H1 (cell line): ENCODE measurements at regions not wholly inside any gene's neighbourhood (a gene's known extent, or its start where the extent isn't known, plus 50 kb on each side); places are given as distances from the start of the nearest gene placed in this dataset.

Experiments used
- CTCF ChIA-PET: fragments of 300-600 bp; sonication (Branson Sonifier 250); formaldehyde crosslinking; loops from one replicate; lab custom pipeline; 2021; ENCODE audit not compliant: partially characterized antibody; lab: Charles Lee
- POLR2A ChIA-PET: fragments of 300-600 bp; sonication (Branson Sonifier 250); formaldehyde crosslinking; loops from one replicate; lab custom pipeline; 2021; ENCODE audit warnings: inconsistent platforms; ENCODE audit not compliant: partially characterized antibody; lab: Charles Lee
- DNase-seq, 2 experiments: peaks; one replicate each; pipeline versions ENCODE4 v3.0.0 to v3.0.0-alpha.2; 2010 to 2022; ENCODE audit warnings: low spot score in 2 of 2, low read depth in 1 of 2, mixed read lengths in 1 of 2
- FAIRE-seq: peaks from 2 replicates; lab custom pipeline; 2011; peaks lifted over from hg19 to GRCh38; lab: Jason Lieb, UNC
- H2AFZ ChIP-seq: 2 replicates; pipeline ENCODE4 v1.8.1; 2012; ENCODE audit warnings: low read length, inconsistent platforms
- H2AK5ac ChIP-seq: 2 replicates; pipeline ENCODE4 v1.6.1; 2013; ENCODE audit warnings: low read depth, low read length
- H2BK120ac ChIP-seq: replicated peaks from 2 replicates; pipeline ENCODE3; 2013; ENCODE audit warnings: low read depth, low read length, inconsistent platforms
- H2BK12ac ChIP-seq: 2 replicates; pipeline ENCODE4 v1.6.1; 2013; ENCODE audit warnings: low read depth, low read length
- H2BK15ac ChIP-seq: 2 replicates; pipeline ENCODE4 v1.6.1; 2013; ENCODE audit warnings: low read length
- H2BK20ac ChIP-seq: 2 replicates; pipeline ENCODE4 v1.6.1; 2013; ENCODE audit warnings: low read length
- H2BK5ac ChIP-seq: 2 replicates; pipeline ENCODE4 v1.6.1; 2013; ENCODE audit warnings: low read depth, low read length
- H3K14ac ChIP-seq: 2 replicates; pipeline ENCODE4 v1.6.1; 2013; ENCODE audit warnings: inconsistent platforms; ENCODE audit not compliant: insufficient read length
- H3K18ac ChIP-seq: 2 replicates; pipeline ENCODE4 v1.6.1; 2013; ENCODE audit warnings: low read length; ENCODE audit errors: extremely low read depth
- H3K23ac ChIP-seq: 2 replicates; pipeline ENCODE4 v1.6.1; 2013; ENCODE audit warnings: inconsistent platforms; ENCODE audit not compliant: insufficient read length
- H3K23me2 ChIP-seq: 2 replicates; pipeline ENCODE4 v1.6.1; 2013; ENCODE audit warnings: low read depth, low read length
- H3K27ac ChIP-seq: 2 replicates; pipeline ENCODE4 v1.6.1; 2011; ENCODE audit warnings: low read depth, low read length, inconsistent platforms
- H3K27me3 ChIP-seq, 4 experiments: replicated peaks in 1 of 4; 1 replicate in 1 of 4; 2 replicates in 3 of 4; pipeline versions ENCODE4 v1.6.1 to v1.8.1; 2011 to 2013; ENCODE audit warnings: low read length in 3 of 4, mild to moderate bottlenecking in 3 of 4, inconsistent platforms in 2 of 4, mixed read lengths in 2 of 4, moderate library complexity in 1 of 4; ENCODE audit not compliant: control insufficient read depth in 3 of 4, insufficient read depth in 3 of 4; ENCODE audit errors: extremely low read depth in 1 of 4
- H3K36me3 ChIP-seq, 4 experiments: 2 replicates each; pipeline versions ENCODE4 v1.6.1 to v1.8.1; 2011 to 2013; ENCODE audit warnings: mild to moderate bottlenecking in 4 of 4, low read length in 3 of 4, moderate library complexity in 2 of 4, control low read depth in 1 of 4, inconsistent platforms in 1 of 4; ENCODE audit not compliant: insufficient read depth in 4 of 4, control insufficient read depth in 2 of 4
- H3K4ac ChIP-seq: replicated peaks from 2 replicates; pipeline ENCODE3; 2013; ENCODE audit warnings: low read length, low read depth, mixed read lengths, inconsistent platforms; ENCODE audit not compliant: insufficient read length
- H3K4me1 ChIP-seq, 4 experiments: replicated peaks in 1 of 4; 1 replicate in 1 of 4; 2 replicates in 3 of 4; pipeline versions ENCODE4 v1.6.1 to v1.8.1; 2011 to 2013; ENCODE audit warnings: low read length in 3 of 4, inconsistent platforms in 2 of 4, mixed read lengths in 1 of 4; ENCODE audit not compliant: insufficient read depth in 4 of 4, control insufficient read depth in 3 of 4
- H3K4me2 ChIP-seq, 2 experiments: 2 replicates each; pipeline versions ENCODE4 v1.6.1 to v1.8.1; 2011 to 2013; ENCODE audit warnings: low read depth in 2 of 2, low read length in 2 of 2, control low read depth in 1 of 2, inconsistent platforms in 1 of 2, mild to moderate bottlenecking in 1 of 2; ENCODE audit not compliant: insufficient read depth in 1 of 2
- H3K4me3 ChIP-seq, 4 experiments: fragments of 200-600, 300-600 bp in 1 of 4; sonication (generic), shearing (Covaris generic), sonication (Bioruptor Twin) in 1 of 4; 2 replicates each; pipeline versions ENCODE4 v1.5.1 to v1.8.1; 2011 to 2016; ENCODE audit warnings: low read length in 4 of 4, low read depth in 3 of 4, control low read depth in 2 of 4, inconsistent platforms in 2 of 4, mild to moderate bottlenecking in 2 of 4, mixed read lengths in 1 of 4, moderate library complexity in 1 of 4; ENCODE audit not compliant: insufficient read depth in 2 of 4; ENCODE audit errors: extremely low read depth in 1 of 4
- H3K56ac ChIP-seq: replicated peaks from 2 replicates; pipeline ENCODE3; 2013; ENCODE audit warnings: low read depth, mild to moderate bottlenecking, mixed read lengths, low read length, inconsistent platforms; ENCODE audit not compliant: insufficient read length
- H3K79me1 ChIP-seq: 2 replicates; pipeline ENCODE4 v1.6.1; 2013; ENCODE audit warnings: low read depth, low read length, control low read depth
- H3K79me2 ChIP-seq, 2 experiments: 2 replicates each; pipeline versions ENCODE4 v1.6.1 to v1.8.1; 2012 to 2013; ENCODE audit warnings: low read length in 2 of 2, mild to moderate bottlenecking in 2 of 2, inconsistent platforms in 1 of 2; ENCODE audit not compliant: insufficient read depth in 2 of 2, control insufficient read depth in 1 of 2
- H3K9ac ChIP-seq, 4 experiments: replicated peaks in 1 of 4; 1 replicate in 1 of 4; 2 replicates in 3 of 4; pipeline versions ENCODE4 v1.6.1 to v1.8.1; 2011 to 2013; ENCODE audit warnings: low read depth in 3 of 4, low read length in 3 of 4, control low read depth in 2 of 4, mild to moderate bottlenecking in 2 of 4, moderate library complexity in 2 of 4, inconsistent platforms in 1 of 4; ENCODE audit errors: extremely low read depth in 1 of 4
- H3K9me3 ChIP-seq, 2 experiments: 2 replicates each; pipeline versions ENCODE4 v1.6.1 to v1.8.1; 2012 to 2013; ENCODE audit warnings: mild to moderate bottlenecking in 2 of 2, moderate library complexity in 2 of 2, control low read depth in 1 of 2, inconsistent platforms in 1 of 2, low read depth in 1 of 2, low read length in 1 of 2, mixed read lengths in 1 of 2; ENCODE audit not compliant: insufficient read depth in 2 of 2
- H4K20me1 ChIP-seq, 2 experiments: replicated peaks in 1 of 2; 2 replicates each; pipeline versions ENCODE3 to v1.8.1; 2011 to 2013; ENCODE audit warnings: inconsistent platforms in 2 of 2, low read length in 2 of 2, mild to moderate bottlenecking in 1 of 2; ENCODE audit not compliant: insufficient read depth in 2 of 2, control insufficient read depth in 1 of 2
- H4K5ac ChIP-seq: 2 replicates; pipeline ENCODE4 v1.6.1; 2013; ENCODE audit warnings: low read length, low read depth, mixed read lengths, inconsistent platforms; ENCODE audit not compliant: insufficient read length
- H4K8ac ChIP-seq: 2 replicates; pipeline ENCODE4 v1.8.0; 2013; ENCODE audit warnings: mild to moderate bottlenecking, moderate library complexity, low read length, inconsistent platforms; ENCODE audit not compliant: insufficient read depth; ENCODE audit errors: extremely low read depth
- H4K91ac ChIP-seq: replicated peaks from 2 replicates; pipeline ENCODE3; 2013; ENCODE audit warnings: low read length, mixed read lengths, inconsistent platforms; ENCODE audit not compliant: insufficient read length
- CBX5 ChIP-seq: fragments of 300-800, 300-1000 bp; sonication (generic); IDR thresholded peaks from 2 replicates; pipeline ENCODE4 v1.7.1; 2016; ENCODE audit warnings: antibody characterized with exemption, low read length, low read depth
- WGBS, 2 experiments: shearing (Covaris generic) in 1 of 2; methylation state at CpG; one replicate each; pipeline versions ENCODE4 v1.1.6 to v1.1.7; 2013 to 2015; ENCODE audit warnings: low lambda C conversion rate in 2 of 2, mixed read lengths in 2 of 2, inconsistent platforms in 1 of 2, low coverage in 1 of 2, missing lambda C conversion rate in 1 of 2; ENCODE audit not compliant: insufficient replicate concordance in 2 of 2, insufficient coverage in 1 of 2, insufficient read length in 1 of 2; ENCODE audit errors: extremely low coverage in 1 of 2, missing lambda C conversion rate in 1 of 2; 5-methylcytosine and 5-hydroxymethylcytosine counted together
- TF ChIP-seq, protein P1 (sequence below): IDR thresholded peaks from 2 replicates; pipeline ENCODE4 v1.6.1; 2012; ENCODE audit warnings: inconsistent platforms

DNA sequence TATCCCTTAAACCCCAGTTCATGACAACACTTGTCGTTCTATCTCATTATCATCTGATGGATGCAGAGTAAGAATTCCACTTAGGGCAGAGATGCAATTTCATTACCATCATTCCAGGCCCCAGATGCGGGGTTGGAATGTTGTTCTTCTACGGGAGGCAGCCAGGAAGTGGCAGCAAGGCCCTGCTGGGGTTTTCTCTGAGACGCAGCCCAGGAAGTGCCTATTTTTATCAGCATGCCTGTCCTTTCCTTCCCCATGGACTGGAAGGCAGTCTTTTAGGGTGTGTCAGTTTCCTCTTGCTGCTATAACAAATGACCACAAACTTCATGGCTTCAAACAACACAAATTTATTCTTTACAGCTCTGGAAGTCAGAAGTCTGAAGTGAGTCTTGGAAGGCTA, 246.6 kb upstream of the DYNLRB2 start:
- TF ChIP-seq CBX5 = no peak
- TF ChIP-seq, protein P1, sequence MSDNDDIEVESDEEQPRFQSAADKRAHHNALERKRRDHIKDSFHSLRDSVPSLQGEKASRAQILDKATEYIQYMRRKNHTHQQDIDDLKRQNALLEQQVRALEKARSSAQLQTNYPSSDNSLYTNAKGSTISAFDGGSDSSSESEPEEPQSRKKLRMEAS = no peak
- FAIRE-seq (no peak), DNase-seq (no peak)
- no peaks in the 10 kb centered on the region for H3K9me3 ChIP-seq
- H2BK20ac ChIP-seq = no peak overlapping the region
- no peak overlapping the region for H2AK5ac ChIP-seq
- no peak overlapping the region for H3K27ac ChIP-seq
- H3K23ac ChIP-seq = no peak overlapping the region
- H3K4ac ChIP-seq = no peak overlapping the region
- H3K4me3 ChIP-seq = no peak overlapping the region
- no peak overlapping the region for H4K5ac ChIP-seq
- H3K79me2 ChIP-seq = no peaks in the 10 kb centered on the region
- 0 out of 2 replicates have a peak, but pooled peaks cover 1% of the 10 kb centered on the region for H3K23me2 ChIP-seq
- H2BK5ac ChIP-seq = no peak overlapping the region
- no peaks in the 10 kb centered on the region for H3K79me1 ChIP-seq
- no peak overlapping the region for H4K91ac ChIP-seq
- no peak overlapping the region for H3K9ac ChIP-seq
- no peaks in the 10 kb centered on the region for H3K27me3 ChIP-seq
- no peak overlapping the region for H3K18ac ChIP-seq
- no peak overlapping the region for H2BK15ac ChIP-seq
- no peaks in the 10 kb centered on the region for H4K20me1 ChIP-seq
- no peaks in the 10 kb centered on the region for H3K36me3 ChIP-seq
- no peak overlapping the region for H2BK12ac ChIP-seq
- no peaks in the 10 kb centered on the region for H3K4me1 ChIP-seq
- no peak overlapping the region for H3K56ac ChIP-seq
- no peak overlapping the region for H3K14ac ChIP-seq
- H3K4me2 ChIP-seq = no peak overlapping the region
- H4K8ac ChIP-seq = no peak overlapping the region
- no peak overlapping the region for H2BK120ac ChIP-seq
- ChIA-PET POLR2A (no interaction called here), CTCF (no interaction called here)
- no peak overlapping the region for H2AFZ ChIP-seq
- 93% methylated on average over 4 of the region's 4 CpGs; no CpG with 5 or more reads in 1 of the 2 experiments for WGBS, 2 experiments
